ENCODE measurements at regions not wholly inside any gene's neighbourhood (a gene's known extent, or its start where the extent isn't known, plus 50 kb on each side); places are given as distances from the start of the nearest gene placed in this dataset.

GRCh38 chr22:22144858-22145257, 99.7 kb upstream of the VPREB1 start:
- no peak for DNase-seq

- DNase-seq: no peak
These were observed 101.1 kb upstream of the VPREB1 start for GRCh38 chr22:22143448-22143847.

- no peak for DNase-seq
These were observed 101.9 kb upstream of the VPREB1 start for GRCh38 chr22:22142661-22143060.

GRCh38 chr22:22141771-22142591, 102.6 kb upstream of the VPREB1 start:
- no peak for DNase-seq

- no peak for DNase-seq
These were observed 103.6 kb upstream of the VPREB1 start for GRCh38 chr22:22141031-22141430.

GRCh38 chr22:22139364-22139763, 105.2 kb upstream of the VPREB1 start:
- DNase-seq: no peak

GRCh38 chr22:22138915-22139314, 105.7 kb upstream of the VPREB1 start:
- no peak for DNase-seq

- no peak for DNase-seq
These were observed 106.7 kb upstream of the VPREB1 start for GRCh38 chr22:22137891-22138290.

GRCh38 chr22:22133910-22134309, 110.7 kb upstream of the VPREB1 start:
- DNase-seq: no peak

- no peak for DNase-seq
These were observed 113.5 kb upstream of the VPREB1 start for GRCh38 chr22:22130953-22131608.

- no peak for DNase-seq
These were observed 115.2 kb upstream of the VPREB1 start for GRCh38 chr22:22129387-22129786.

GRCh38 chr22:22128440-22128839, 116.1 kb upstream of the VPREB1 start:
- DNase-seq: no peak

- no peak for DNase-seq
These were observed 117.5 kb upstream of the VPREB1 start for GRCh38 chr22:22127100-22127499.

GRCh38 chr22:22125579-22126468, 118.8 kb upstream of the VPREB1 start:
- DNase-seq: no peak

- no peak for DNase-seq
These were observed 119.5 kb upstream of the VPREB1 start for GRCh38 chr22:22125028-22125578.

GRCh38 chr22:22124374-22124773, 120.2 kb upstream of the VPREB1 start:
- DNase-seq: no peak

- DNase-seq: no peak
These were observed 120.7 kb upstream of the VPREB1 start for GRCh38 chr22:22123960-22124278.

- no peak for DNase-seq
These were observed 121.2 kb upstream of the VPREB1 start for GRCh38 chr22:22123118-22123959.

- DNase-seq: no peak
These were observed 122.1 kb upstream of the VPREB1 start for GRCh38 chr22:22122348-22123117.

GRCh38 chr22:22121445-22121844, 123.1 kb upstream of the VPREB1 start:
- DNase-seq: no peak

GRCh38 chr22:22120160-22120559, 124.4 kb upstream of the VPREB1 start:
- no peak for DNase-seq
